HCT116 (cell line): ENCODE measurements at regions not wholly inside any gene's neighbourhood (a gene's known extent, or its start where the extent isn't known, plus 50 kb on each side); places are given as distances from the start of the nearest gene placed in this dataset.

Source experiments
- ATAC-seq: fragments of 200-7000 bp; cut with Tn5 transposase; 2 replicates; pipeline ENCODE4 v1.9.1; 2020; ENCODE audit warnings: mild to moderate bottlenecking, moderate library complexity
- BruUV-seq: library from RNA; stranded (reverse); fragments of 400-500 nt; replicated peaks from 2 replicates; lab custom pipeline; 2021; lab: Mats Ljungman, UMichigan
- CTCF ChIA-PET: fragments of 300-600 bp; sonication (Branson Sonifier 250); formaldehyde crosslinking; loops from one replicate; lab custom pipeline; 2021; ENCODE audit warnings: antibody characterized with exemption; lab: Charles Lee
- POLR2A ChIA-PET: fragments of 300-600, 350-600 bp; sonication (Branson Sonifier 250); formaldehyde crosslinking; loops from one replicate; lab custom pipeline; 2021; ENCODE audit warnings: antibody characterized with exemption; lab: Charles Lee
- RAD21 ChIA-PET, 2 experiments: fragments of 300-600 bp; sonication (Branson Sonifier 250); formaldehyde crosslinking; loops; one replicate each; lab custom pipeline; 2023; ENCODE audit warnings: low total read pairs in 2 of 2; ENCODE audit not compliant: uncharacterized antibody in 2 of 2, unreplicated experiment in 2 of 2, low non-redundant PET in 1 of 2; lab: Charles Lee
- DNase-seq: peaks from one replicate; pipeline ENCODE4 v3.0.0-alpha.2; 2010; ENCODE audit warnings: low read depth, low spot score
- H2AFZ ChIP-seq: fragments of 200-600 bp; shearing (Covaris generic), sonication (generic); 2 replicates; pipeline ENCODE4 v1.6.1; 2017; ENCODE audit warnings: low read depth, mixed run types, mixed read lengths, antibody characterized with exemption, low read length; ENCODE audit not compliant: poor library complexity, severe bottlenecking
- H3K27ac ChIP-seq: 2 replicates; pipeline ENCODE4 v1.5.1; 2012; ENCODE audit warnings: low read depth, low read length
- H3K27me3 ChIP-seq: fragments of 200-600 bp; sonication (generic); 2 replicates; pipeline ENCODE4 v1.6.1; 2016; ENCODE audit warnings: mixed run types, low read length, mixed read lengths; ENCODE audit not compliant: insufficient read depth
- H3K36me3 ChIP-seq, 2 experiments: fragments of 200-500 bp in 1 of 2; fragments of 200-600 bp in 1 of 2; sonication (Bioruptor generic) in 1 of 2; sonication (generic) in 1 of 2; 2 replicates each; pipeline versions ENCODE4 v1.5.1 to v1.6.1; 2014 to 2016; ENCODE audit warnings: low read length in 2 of 2, inconsistent platforms in 1 of 2, mixed read lengths in 1 of 2, mixed run types in 1 of 2; ENCODE audit not compliant: insufficient read depth in 2 of 2, control insufficient read depth in 1 of 2
- H3K4me1 ChIP-seq, 2 experiments: fragments of 200-600 bp in 1 of 2; sonication (generic) in 1 of 2; 2 replicates each; pipeline versions ENCODE4 v1.5.1 to v1.6.1; 2012 to 2017; ENCODE audit warnings: low read length in 2 of 2, inconsistent platforms in 1 of 2, mild to moderate bottlenecking in 1 of 2, mixed read lengths in 1 of 2, mixed run types in 1 of 2, moderate library complexity in 1 of 2; ENCODE audit not compliant: insufficient read depth in 2 of 2, control insufficient read depth in 1 of 2
- H3K4me2 ChIP-seq: fragments of 200-600 bp; sonication (generic); 2 replicates; pipeline ENCODE4 v1.6.1; 2017; ENCODE audit warnings: mixed run types, low read length, mixed read lengths
- H3K4me3 ChIP-seq, 2 experiments: fragments of 200-600 bp in 1 of 2; sonication (generic) in 1 of 2; replicated peaks in 1 of 2; 2 replicates each; pipeline ENCODE4 v1.5.1; 2011 to 2016; ENCODE audit warnings: low read length in 2 of 2, control low read depth in 1 of 2, low read depth in 1 of 2, mild to moderate bottlenecking in 1 of 2, mixed read lengths in 1 of 2, mixed run types in 1 of 2
- H3K79me2 ChIP-seq: fragments of 200-600 bp; sonication (generic); 2 replicates; pipeline ENCODE4 v1.6.1; 2017; ENCODE audit warnings: mild to moderate bottlenecking, mixed run types, low read length, moderate library complexity, mixed read lengths; ENCODE audit not compliant: insufficient read depth
- H3K9ac ChIP-seq: fragments of 200-600 bp; sonication (generic); 2 replicates; pipeline ENCODE4 v1.6.1; 2016; ENCODE audit warnings: low read length, mixed read lengths
- H3K9me2 ChIP-seq: fragments of 200-600 bp; sonication (generic), shearing (Covaris generic); 2 replicates; pipeline ENCODE4 v1.6.1; 2017; ENCODE audit warnings: mixed run types, mild to moderate bottlenecking, moderate library complexity; ENCODE audit not compliant: insufficient read depth
- H3K9me3 ChIP-seq, 2 experiments: fragments of 200-500 bp in 1 of 2; fragments of 200-600 bp in 1 of 2; sonication (Bioruptor generic) in 1 of 2; sonication (generic) in 1 of 2; 2 replicates each; pipeline ENCODE4 v1.6.1; 2014 to 2017; ENCODE audit warnings: low read length in 2 of 2, mixed read lengths in 2 of 2, inconsistent platforms in 1 of 2, low read depth in 1 of 2, mild to moderate bottlenecking in 1 of 2, mixed run types in 1 of 2, moderate library complexity in 1 of 2; ENCODE audit not compliant: control insufficient read depth in 1 of 2, insufficient read depth in 1 of 2
- H4K20me1 ChIP-seq: fragments of 200-600 bp; sonication (generic), shearing (Covaris generic); 2 replicates; pipeline ENCODE4 v1.6.1; 2017; ENCODE audit warnings: mixed run types, mild to moderate bottlenecking, moderate library complexity; ENCODE audit not compliant: insufficient read depth
- ATF3 ChIP-seq: IDR thresholded peaks from 2 replicates; pipeline ENCODE4 v1.6.1; 2012
- CEBPB ChIP-seq: IDR thresholded peaks from 2 replicates; pipeline ENCODE4 v1.6.1; 2012; ENCODE audit warnings: low read depth
- EGR1 ChIP-seq: IDR thresholded peaks from 2 replicates; pipeline ENCODE4 v1.6.1; 2012; ENCODE audit warnings: low read depth
- EZH2phosphoT487 ChIP-seq: fragments of 200-600 bp; IDR thresholded peaks from 2 replicates; pipeline ENCODE4 v1.6.1; 2018; ENCODE audit warnings: antibody characterized with exemption, borderline replicate concordance
- FOSL1 ChIP-seq: IDR thresholded peaks from 2 replicates; pipeline ENCODE4 v1.6.1; 2012; ENCODE audit warnings: low read depth
- JUND ChIP-seq: IDR thresholded peaks from 2 replicates; pipeline ENCODE4 v1.6.1; 2012
- POLR2A ChIP-seq: IDR thresholded peaks from 2 replicates; pipeline ENCODE4 v1.7.0; 2011; ENCODE audit warnings: borderline replicate concordance; ENCODE audit not compliant: insufficient read depth, insufficient read length; ENCODE audit errors: extremely low read depth
- POLR2AphosphoS5 ChIP-seq: IDR thresholded peaks from 2 replicates; pipeline ENCODE4 v1.6.1; 2011; ENCODE audit warnings: mild to moderate bottlenecking, low read depth, low read length, moderate library complexity
- RAD21 ChIP-seq: IDR thresholded peaks from 2 replicates; pipeline ENCODE4 v1.6.1; 2012; ENCODE audit warnings: low read depth, mild to moderate bottlenecking
- REST ChIP-seq: IDR thresholded peaks from 2 replicates; pipeline ENCODE4 v1.6.1; 2012; ENCODE audit warnings: low read depth
- SP1 ChIP-seq: IDR thresholded peaks from 2 replicates; pipeline ENCODE4 v1.6.1; 2012; ENCODE audit warnings: low read depth
- YY1 ChIP-seq: IDR thresholded peaks from 2 replicates; pipeline ENCODE4 v1.6.1; 2011; ENCODE audit warnings: low read length, low read depth, moderate library complexity, mild to moderate bottlenecking; ENCODE audit not compliant: insufficient replicate concordance; ENCODE audit errors: extremely low read depth
- ZBTB33 ChIP-seq: IDR thresholded peaks from 2 replicates; pipeline ENCODE4 v1.6.1; 2011; ENCODE audit warnings: mild to moderate bottlenecking, low read length, moderate library complexity; ENCODE audit not compliant: insufficient replicate concordance; ENCODE audit errors: extremely low read depth
- ZNF274 ChIP-seq: fragments of 200-500 bp; sonication (Bioruptor generic); IDR thresholded peaks from 2 replicates; pipeline ENCODE4 v1.6.1; 2014; ENCODE audit warnings: mild to moderate bottlenecking, low read depth, low read length, inconsistent platforms
- intact Hi-C: fragments of 100-400 bp; cut with micrococcal nuclease; formaldehyde crosslinking; loops from 2 replicates; pipeline ENCODE4 v1.10.0; 2022

- no peaks in the 10 kb centered on the region for H3K9me2 ChIP-seq
- no peak for TF ChIP-seq EGR1
- TF ChIP-seq ZBTB33: no peak
- TF ChIP-seq CEBPB: no peak
- TF ChIP-seq YY1: no peak
- TF ChIP-seq POLR2AphosphoS5: no peak
- TF ChIP-seq POLR2A: no peak
- no peak for ATAC-seq
- no peaks in the 10 kb centered on the region for H3K9me3 ChIP-seq
- no peak overlapping the region for H3K4me2 ChIP-seq
- no peak overlapping the region for H2AFZ ChIP-seq
- no peaks in the 10 kb centered on the region for H3K36me3 ChIP-seq
- intact Hi-C loops: no loop called here
- H3K79me2 ChIP-seq: no peaks in the 10 kb centered on the region
- no TSS peak for BruUV-seq
- DNase-seq: no peak
- POLR2A ChIA-PET: no interaction called here
- CTCF ChIA-PET: no interaction called here
- no peaks in the 10 kb centered on the region for H3K27me3 ChIP-seq
- H4K20me1 ChIP-seq: no peaks in the 10 kb centered on the region
- no peak overlapping the region for H3K4me3 ChIP-seq
- RAD21 ChIA-PET: no interaction called here
- H3K27ac ChIP-seq: no peak overlapping the region
- no peak overlapping the region for H3K9ac ChIP-seq
- H3K4me1 ChIP-seq: no peaks in the 10 kb centered on the region
Measured at GRCh38 chrX:117538178-117539089, 578.2 kb downstream of the KLHL13 start.

GRCh38 chrX:117532339-117532738 lies 584.3 kb downstream of the KLHL13 start:
- H4K20me1 ChIP-seq: no peaks in the 10 kb centered on the region
- no peak overlapping the region for H3K27ac ChIP-seq
- no peaks in the 10 kb centered on the region for H3K9me3 ChIP-seq
- H3K9me2 ChIP-seq: no peaks in the 10 kb centered on the region
- TF ChIP-seq JUND (no peak), ATF3 (no peak), SP1 (no peak), REST (no peak), YY1 (no peak), EZH2phosphoT487 (no peak), EGR1 (no peak), RAD21 (no peak), POLR2A (no peak), POLR2AphosphoS5 (no peak), FOSL1 (no peak), ZNF274 (no peak)
- no peaks in the 10 kb centered on the region for H3K79me2 ChIP-seq
- H3K36me3 ChIP-seq: no peaks in the 10 kb centered on the region
- H3K27me3 ChIP-seq: no peaks in the 10 kb centered on the region
- DNase-seq (no peak), ATAC-seq (no peak)
- no peak overlapping the region for H3K4me2 ChIP-seq
- CTCF ChIA-PET: no interaction called here
- POLR2A ChIA-PET: no interaction called here
- intact Hi-C loops: no loop called here
- no peak overlapping the region for H3K4me3 ChIP-seq
- H2AFZ ChIP-seq: no peak overlapping the region
- no peak overlapping the region for H3K9ac ChIP-seq
- H3K4me1 ChIP-seq: no peaks in the 10 kb centered on the region
- BruUV-seq: no TSS peak
- RAD21 ChIA-PET: no interaction called here
